HCT116 (cell line): ENCODE measurements at regions not wholly inside any gene's neighbourhood (a gene's known extent, or its start where the extent isn't known, plus 50 kb on each side); places are given as distances from the start of the nearest gene placed in this dataset.

ENCODE experiments used
- ATAC-seq: fragments of 200-7000 bp; cut with Tn5 transposase; 2 replicates; pipeline ENCODE4 v1.9.1; 2020; ENCODE audit warnings: mild to moderate bottlenecking, moderate library complexity
- BruUV-seq: library from RNA; stranded (reverse); fragments of 400-500 nt; replicated peaks from 2 replicates; lab custom pipeline; 2021; lab: Mats Ljungman, UMichigan
- CTCF ChIA-PET: fragments of 300-600 bp; sonication (Branson Sonifier 250); formaldehyde crosslinking; loops from one replicate; lab custom pipeline; 2021; ENCODE audit warnings: antibody characterized with exemption; lab: Charles Lee
- POLR2A ChIA-PET: fragments of 300-600, 350-600 bp; sonication (Branson Sonifier 250); formaldehyde crosslinking; loops from one replicate; lab custom pipeline; 2021; ENCODE audit warnings: antibody characterized with exemption; lab: Charles Lee
- RAD21 ChIA-PET, 2 experiments: fragments of 300-600 bp; sonication (Branson Sonifier 250); formaldehyde crosslinking; loops; one replicate each; lab custom pipeline; 2023; ENCODE audit warnings: low total read pairs in 2 of 2; ENCODE audit not compliant: uncharacterized antibody in 2 of 2, unreplicated experiment in 2 of 2, low non-redundant PET in 1 of 2; lab: Charles Lee
- DNase-seq: peaks from one replicate; pipeline ENCODE4 v3.0.0-alpha.2; 2010; ENCODE audit warnings: low read depth, low spot score
- H2AFZ ChIP-seq: fragments of 200-600 bp; shearing (Covaris generic), sonication (generic); 2 replicates; pipeline ENCODE4 v1.6.1; 2017; ENCODE audit warnings: low read depth, mixed run types, mixed read lengths, antibody characterized with exemption, low read length; ENCODE audit not compliant: poor library complexity, severe bottlenecking
- H3K27ac ChIP-seq: 2 replicates; pipeline ENCODE4 v1.5.1; 2012; ENCODE audit warnings: low read depth, low read length
- H3K27me3 ChIP-seq: fragments of 200-600 bp; sonication (generic); 2 replicates; pipeline ENCODE4 v1.6.1; 2016; ENCODE audit warnings: mixed run types, low read length, mixed read lengths; ENCODE audit not compliant: insufficient read depth
- H3K36me3 ChIP-seq, 2 experiments: fragments of 200-500 bp in 1 of 2; fragments of 200-600 bp in 1 of 2; sonication (Bioruptor generic) in 1 of 2; sonication (generic) in 1 of 2; 2 replicates each; pipeline versions ENCODE4 v1.5.1 to v1.6.1; 2014 to 2016; ENCODE audit warnings: low read length in 2 of 2, inconsistent platforms in 1 of 2, mixed read lengths in 1 of 2, mixed run types in 1 of 2; ENCODE audit not compliant: insufficient read depth in 2 of 2, control insufficient read depth in 1 of 2
- H3K4me1 ChIP-seq, 2 experiments: fragments of 200-600 bp in 1 of 2; sonication (generic) in 1 of 2; 2 replicates each; pipeline versions ENCODE4 v1.5.1 to v1.6.1; 2012 to 2017; ENCODE audit warnings: low read length in 2 of 2, inconsistent platforms in 1 of 2, mild to moderate bottlenecking in 1 of 2, mixed read lengths in 1 of 2, mixed run types in 1 of 2, moderate library complexity in 1 of 2; ENCODE audit not compliant: insufficient read depth in 2 of 2, control insufficient read depth in 1 of 2
- H3K4me2 ChIP-seq: fragments of 200-600 bp; sonication (generic); 2 replicates; pipeline ENCODE4 v1.6.1; 2017; ENCODE audit warnings: mixed run types, low read length, mixed read lengths
- H3K4me3 ChIP-seq, 2 experiments: fragments of 200-600 bp in 1 of 2; sonication (generic) in 1 of 2; replicated peaks in 1 of 2; 2 replicates each; pipeline ENCODE4 v1.5.1; 2011 to 2016; ENCODE audit warnings: low read length in 2 of 2, control low read depth in 1 of 2, low read depth in 1 of 2, mild to moderate bottlenecking in 1 of 2, mixed read lengths in 1 of 2, mixed run types in 1 of 2
- H3K79me2 ChIP-seq: fragments of 200-600 bp; sonication (generic); 2 replicates; pipeline ENCODE4 v1.6.1; 2017; ENCODE audit warnings: mild to moderate bottlenecking, mixed run types, low read length, moderate library complexity, mixed read lengths; ENCODE audit not compliant: insufficient read depth
- H3K9ac ChIP-seq: fragments of 200-600 bp; sonication (generic); 2 replicates; pipeline ENCODE4 v1.6.1; 2016; ENCODE audit warnings: low read length, mixed read lengths
- H3K9me2 ChIP-seq: fragments of 200-600 bp; sonication (generic), shearing (Covaris generic); 2 replicates; pipeline ENCODE4 v1.6.1; 2017; ENCODE audit warnings: mixed run types, mild to moderate bottlenecking, moderate library complexity; ENCODE audit not compliant: insufficient read depth
- H3K9me3 ChIP-seq, 2 experiments: fragments of 200-500 bp in 1 of 2; fragments of 200-600 bp in 1 of 2; sonication (Bioruptor generic) in 1 of 2; sonication (generic) in 1 of 2; 2 replicates each; pipeline ENCODE4 v1.6.1; 2014 to 2017; ENCODE audit warnings: low read length in 2 of 2, mixed read lengths in 2 of 2, inconsistent platforms in 1 of 2, low read depth in 1 of 2, mild to moderate bottlenecking in 1 of 2, mixed run types in 1 of 2, moderate library complexity in 1 of 2; ENCODE audit not compliant: control insufficient read depth in 1 of 2, insufficient read depth in 1 of 2
- H4K20me1 ChIP-seq: fragments of 200-600 bp; sonication (generic), shearing (Covaris generic); 2 replicates; pipeline ENCODE4 v1.6.1; 2017; ENCODE audit warnings: mixed run types, mild to moderate bottlenecking, moderate library complexity; ENCODE audit not compliant: insufficient read depth
- CEBPB ChIP-seq: IDR thresholded peaks from 2 replicates; pipeline ENCODE4 v1.6.1; 2012; ENCODE audit warnings: low read depth
- ELF1 ChIP-seq: IDR thresholded peaks from 2 replicates; pipeline ENCODE4 v1.6.1; 2012; ENCODE audit warnings: low read depth, borderline replicate concordance
- JUND ChIP-seq: IDR thresholded peaks from 2 replicates; pipeline ENCODE4 v1.6.1; 2012
- MAX ChIP-seq: IDR thresholded peaks from 2 replicates; pipeline ENCODE4 v1.6.1; 2012
- POLR2AphosphoS5 ChIP-seq: IDR thresholded peaks from 2 replicates; pipeline ENCODE4 v1.6.1; 2011; ENCODE audit warnings: mild to moderate bottlenecking, low read depth, low read length, moderate library complexity
- SIN3A ChIP-seq: IDR thresholded peaks from 2 replicates; pipeline ENCODE4 v1.6.1; 2012; ENCODE audit warnings: low read depth
- YY1 ChIP-seq: IDR thresholded peaks from 2 replicates; pipeline ENCODE4 v1.6.1; 2011; ENCODE audit warnings: low read length, low read depth, moderate library complexity, mild to moderate bottlenecking; ENCODE audit not compliant: insufficient replicate concordance; ENCODE audit errors: extremely low read depth
- ZBTB33 ChIP-seq: IDR thresholded peaks from 2 replicates; pipeline ENCODE4 v1.6.1; 2011; ENCODE audit warnings: mild to moderate bottlenecking, low read length, moderate library complexity; ENCODE audit not compliant: insufficient replicate concordance; ENCODE audit errors: extremely low read depth
- intact Hi-C: fragments of 100-400 bp; cut with micrococcal nuclease; formaldehyde crosslinking; loops from 2 replicates; pipeline ENCODE4 v1.10.0; 2022

GRCh38 chr21:35476621-35477395 lies 427.7 kb upstream of the RUNX1 start:
- Histone ChIP-seq H3K36me3 (no peaks in the 10 kb centered on the region), H4K20me1 (no peaks in the 10 kb centered on the region), H3K9me2 (no peaks in the 10 kb centered on the region), H3K9me3 (no peaks in the 10 kb centered on the region), H3K9ac (no peak overlapping the region), H3K4me1 (peaks cover 6 to 8% of the 10 kb centered on the region in 2 experiments; a peak in 3 of 4 replicates), H3K27me3 (no peaks in the 10 kb centered on the region), H3K79me2 (no peaks in the 10 kb centered on the region), H3K4me3 (no peak overlapping the region), H3K27ac (no peak overlapping the region), H3K4me2 (no peak overlapping the region), H2AFZ (no peak overlapping the region)
- ChIA-PET RAD21 (no interaction called here), POLR2A (no interaction called here), CTCF (no interaction called here)
- TF ChIP-seq POLR2AphosphoS5 (no peak), SIN3A (no peak), YY1 (no peak), CEBPB (no peak), MAX (no peak), ELF1 (no peak), ZBTB33 (no peak), JUND (no peak)
- no peak for DNase-seq
- intact Hi-C loops: no loop called here
- no TSS peak for BruUV-seq
- no peak for ATAC-seq
